Stimulated activated CD4-positive, alpha-beta T cell treated with anti-CD3 and anti-CD28 coated beads, Interleukin-12 subunit alpha, Interleukin-12 subunit beta, amount 100 ng/mL, for 48 hours (primary cell): ENCODE measurements at regions not wholly inside any gene's neighbourhood (a gene's known extent, or its start where the extent isn't known, plus 50 kb on each side); places are given as distances from the start of the nearest gene placed in this dataset.

ENCODE experiments used
- DNase-seq, 3 donors: peaks; one replicate each; pipeline ENCODE4 v3.0.0-alpha.2; 2020; ENCODE audit warnings: low read depth in 2 of 3, low spot score in 1 of 3

- no peak for DNase-seq
Observed at GRCh38 chr4:74878323-74878722, 54.6 kb upstream of the PARM1 start.

GRCh38 chr4:74875451-74875850 is 57.5 kb upstream of the PARM1 start:
- DNase-seq, result no peak

GRCh38 chr4:74874753-74875367 is 58.1 kb upstream of the PARM1 start:
- peak in 1 of 3 donors; percentile 24 for DNase-seq

GRCh38 chr4:74873545-74874301 is 59.2 kb upstream of the PARM1 start:
- no peak for DNase-seq

GRCh38 chr4:74858921-74859562 is 64.7 kb upstream of the BTC start:
- DNase-seq, result no peak

- DNase-seq, result no peak
Observed at GRCh38 chr4:74855879-74856278, 61.6 kb upstream of the BTC start.

GRCh38 chr4:74848774-74849173 is 54.5 kb upstream of the BTC start:
- no peak for DNase-seq

GRCh38 chr4:74845834-74846233 is 51.5 kb upstream of the BTC start:
- DNase-seq, result no peak
